Keratinocyte (primary cell): ENCODE measurements at regions not wholly inside any gene's neighbourhood (a gene's known extent, or its start where the extent isn't known, plus 50 kb on each side); places are given as distances from the start of the nearest gene placed in this dataset.

Experiments
- EZH2 ChIP-seq: IDR thresholded peaks from one replicate; pipeline ENCODE4 v1.6.1; 2012; ENCODE audit warnings: inconsistent platforms, mild to moderate bottlenecking, low read length, moderate library complexity
- TF ChIP-seq, protein P1 (sequence below), 3 experiments: IDR thresholded peaks in 1 of 3; conservative IDR thresholded peaks in 1 of 3; optimal IDR thresholded peaks in 1 of 3; 2 replicates in 2 of 3; 3 replicates in 1 of 3; pipeline versions ENCODE3 to v1.5.1; 2011; ENCODE audit warnings: low read length in 3 of 3, mild to moderate bottlenecking in 3 of 3, moderate library complexity in 2 of 3, control low read depth in 1 of 3, inconsistent platforms in 1 of 3; ENCODE audit not compliant: insufficient read depth in 2 of 3; ENCODE audit errors: extremely low read depth in 1 of 3

GRCh38 chr13:30107121-30107520 lies 200.2 kb downstream of the KATNAL1 start:
- TF ChIP-seq, protein P1, sequence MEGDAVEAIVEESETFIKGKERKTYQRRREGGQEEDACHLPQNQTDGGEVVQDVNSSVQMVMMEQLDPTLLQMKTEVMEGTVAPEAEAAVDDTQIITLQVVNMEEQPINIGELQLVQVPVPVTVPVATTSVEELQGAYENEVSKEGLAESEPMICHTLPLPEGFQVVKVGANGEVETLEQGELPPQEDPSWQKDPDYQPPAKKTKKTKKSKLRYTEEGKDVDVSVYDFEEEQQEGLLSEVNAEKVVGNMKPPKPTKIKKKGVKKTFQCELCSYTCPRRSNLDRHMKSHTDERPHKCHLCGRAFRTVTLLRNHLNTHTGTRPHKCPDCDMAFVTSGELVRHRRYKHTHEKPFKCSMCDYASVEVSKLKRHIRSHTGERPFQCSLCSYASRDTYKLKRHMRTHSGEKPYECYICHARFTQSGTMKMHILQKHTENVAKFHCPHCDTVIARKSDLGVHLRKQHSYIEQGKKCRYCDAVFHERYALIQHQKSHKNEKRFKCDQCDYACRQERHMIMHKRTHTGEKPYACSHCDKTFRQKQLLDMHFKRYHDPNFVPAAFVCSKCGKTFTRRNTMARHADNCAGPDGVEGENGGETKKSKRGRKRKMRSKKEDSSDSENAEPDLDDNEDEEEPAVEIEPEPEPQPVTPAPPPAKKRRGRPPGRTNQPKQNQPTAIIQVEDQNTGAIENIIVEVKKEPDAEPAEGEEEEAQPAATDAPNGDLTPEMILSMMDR (optimal IDR thresholded peaks at IDR 0.05 in 1 of 3, IDR thresholded peaks at IDR 0.05 in 1 of 3, conservative IDR thresholded peaks at IDR 0.05 in 1 of 3; ENCODE audit: extremely low read depth in 1 of 3, insufficient read depth in 2 of 3, low read length in 3 of 3): no peak
- no peak for TF ChIP-seq EZH2
